ENCODE measurements at regions not wholly inside any gene's neighbourhood (a gene's known extent, or its start where the extent isn't known, plus 50 kb on each side); places are given as distances from the start of the nearest gene placed in this dataset.

- H3K9me3 ChIP-seq (ENCODE audit: control insufficient read depth in 3 of 3, low read length in 3 of 3): no peaks in the 10 kb centered on the region
- H3K27me3 ChIP-seq (ENCODE audit: control insufficient read depth in 3 of 3, insufficient read depth in 3 of 3, low read length in 3 of 3): peaks cover 7 to 78% (median 56%) of the 10 kb centered on the region in 3 donors
- no peak overlapping the region for H3K27ac ChIP-seq (ENCODE audit: low read depth, low read length)
- no peak overlapping the region for H3K9ac ChIP-seq (ENCODE audit: low read depth in 1 of 3, low read length in 3 of 3)
- H3K4me3 ChIP-seq (ENCODE audit: low read length in 3 of 3): no peak overlapping the region
- H3K36me3 ChIP-seq (ENCODE audit: control insufficient read depth in 3 of 3, insufficient read depth in 3 of 3, low read length in 3 of 3): no peaks in the 10 kb centered on the region
- no peaks in the 10 kb centered on the region for H3K4me1 ChIP-seq (ENCODE audit: control insufficient read depth in 3 of 3, insufficient read depth in 3 of 3, low read length in 3 of 3)
Observed at GRCh38 chr17:79457376-79457775, 153.5 kb downstream of the RBFOX3 start.

GRCh38 chr17:79455636-79456035 lies 155.2 kb downstream of the RBFOX3 start:
- H3K4me1 ChIP-seq (ENCODE audit: control insufficient read depth in 3 of 3, insufficient read depth in 3 of 3, low read length in 3 of 3): no peaks in the 10 kb centered on the region
- H3K9me3 ChIP-seq (ENCODE audit: control insufficient read depth in 3 of 3, low read length in 3 of 3): no peaks in the 10 kb centered on the region
- H3K27ac ChIP-seq (ENCODE audit: low read depth, low read length): no peak overlapping the region
- H3K9ac ChIP-seq (ENCODE audit: low read depth in 1 of 3, low read length in 3 of 3): no peak overlapping the region
- no peaks in the 10 kb centered on the region for H3K36me3 ChIP-seq (ENCODE audit: control insufficient read depth in 3 of 3, insufficient read depth in 3 of 3, low read length in 3 of 3)
- peaks cover 4 to 71% (median 53%) of the 10 kb centered on the region in 3 donors for H3K27me3 ChIP-seq (ENCODE audit: control insufficient read depth in 3 of 3, insufficient read depth in 3 of 3, low read length in 3 of 3)
- H3K4me3 ChIP-seq (ENCODE audit: low read length in 3 of 3): no peak overlapping the region

- H3K36me3 ChIP-seq (ENCODE audit: control insufficient read depth in 3 of 3, insufficient read depth in 3 of 3, low read length in 3 of 3): no peaks in the 10 kb centered on the region
- no peaks in the 10 kb centered on the region for H3K9me3 ChIP-seq (ENCODE audit: control insufficient read depth in 3 of 3, low read length in 3 of 3)
- no peaks in the 10 kb centered on the region for H3K4me1 ChIP-seq (ENCODE audit: control insufficient read depth in 3 of 3, insufficient read depth in 3 of 3, low read length in 3 of 3)
- H3K27me3 ChIP-seq (ENCODE audit: control insufficient read depth in 3 of 3, insufficient read depth in 3 of 3, low read length in 3 of 3): peaks cover 4 to 69% (median 51%) of the 10 kb centered on the region in 3 donors
- H3K4me3 ChIP-seq (ENCODE audit: low read length in 3 of 3): no peak overlapping the region
- no peak overlapping the region for H3K27ac ChIP-seq (ENCODE audit: low read depth, low read length)
- no peak overlapping the region for H3K9ac ChIP-seq (ENCODE audit: low read depth in 1 of 3, low read length in 3 of 3)
Observed at GRCh38 chr17:79454826-79455225, 156.0 kb downstream of the RBFOX3 start.

GRCh38 chr17:79453481-79453880 lies 157.4 kb downstream of the RBFOX3 start:
- H3K27me3 ChIP-seq (ENCODE audit: control insufficient read depth in 3 of 3, insufficient read depth in 3 of 3, low read length in 3 of 3): peaks cover 4 to 56% (median 41%) of the 10 kb centered on the region in 3 donors
- H3K9me3 ChIP-seq (ENCODE audit: control insufficient read depth in 3 of 3, low read length in 3 of 3): no peaks in the 10 kb centered on the region
- no peaks in the 10 kb centered on the region for H3K36me3 ChIP-seq (ENCODE audit: control insufficient read depth in 3 of 3, insufficient read depth in 3 of 3, low read length in 3 of 3)
- H3K27ac ChIP-seq (ENCODE audit: low read depth, low read length): no peak overlapping the region
- no peak overlapping the region for H3K9ac ChIP-seq (ENCODE audit: low read depth in 1 of 3, low read length in 3 of 3)
- H3K4me3 ChIP-seq (ENCODE audit: low read length in 3 of 3): no peak overlapping the region
- no peaks in the 10 kb centered on the region for H3K4me1 ChIP-seq (ENCODE audit: control insufficient read depth in 3 of 3, insufficient read depth in 3 of 3, low read length in 3 of 3)

- no peak overlapping the region for H3K9ac ChIP-seq (ENCODE audit: low read depth in 1 of 3, low read length in 3 of 3)
- H3K36me3 ChIP-seq (ENCODE audit: control insufficient read depth in 3 of 3, insufficient read depth in 3 of 3, low read length in 3 of 3): no peaks in the 10 kb centered on the region
- peaks cover 4 to 49% (median 46%) of the 10 kb centered on the region in 3 donors for H3K27me3 ChIP-seq (ENCODE audit: control insufficient read depth in 3 of 3, insufficient read depth in 3 of 3, low read length in 3 of 3)
- no peaks in the 10 kb centered on the region for H3K4me1 ChIP-seq (ENCODE audit: control insufficient read depth in 3 of 3, insufficient read depth in 3 of 3, low read length in 3 of 3)
- H3K4me3 ChIP-seq (ENCODE audit: low read length in 3 of 3): no peak overlapping the region
- H3K9me3 ChIP-seq (ENCODE audit: control insufficient read depth in 3 of 3, low read length in 3 of 3): no peaks in the 10 kb centered on the region
- H3K27ac ChIP-seq (ENCODE audit: low read depth, low read length): no peak overlapping the region
Observed at GRCh38 chr17:79452706-79453105, 158.1 kb downstream of the RBFOX3 start.

- peaks cover 12 to 44% (median 43%) of the 10 kb centered on the region in 3 donors for H3K27me3 ChIP-seq (ENCODE audit: control insufficient read depth in 3 of 3, insufficient read depth in 3 of 3, low read length in 3 of 3)
Observed at GRCh38 chr17:79451167-79451566, 159.7 kb downstream of the RBFOX3 start.

GRCh38 chr17:79446399-79447009 lies 164.3 kb downstream of the RBFOX3 start:
- no peak overlapping the region for H3K27ac ChIP-seq (ENCODE audit: low read depth, low read length)
- no peaks in the 10 kb centered on the region for H3K36me3 ChIP-seq (ENCODE audit: control insufficient read depth in 3 of 3, insufficient read depth in 3 of 3, low read length in 3 of 3)
- no peaks in the 10 kb centered on the region for H3K9me3 ChIP-seq (ENCODE audit: control insufficient read depth in 3 of 3, low read length in 3 of 3)
- no peak overlapping the region for H3K4me3 ChIP-seq (ENCODE audit: low read length in 3 of 3)
- H3K27me3 ChIP-seq (ENCODE audit: control insufficient read depth in 3 of 3, insufficient read depth in 3 of 3, low read length in 3 of 3): peaks cover 16 to 33% (median 26%) of the 10 kb centered on the region in 3 donors
- no peaks in the 10 kb centered on the region for H3K4me1 ChIP-seq (ENCODE audit: control insufficient read depth in 3 of 3, insufficient read depth in 3 of 3, low read length in 3 of 3)
- no peak overlapping the region for H3K9ac ChIP-seq (ENCODE audit: low read depth in 1 of 3, low read length in 3 of 3)

More at GRCh38 chr17:79451167-79451566, 159.7 kb downstream of the RBFOX3 start:
- Histone ChIP-seq H3K36me3 (ENCODE audit: control insufficient read depth in 3 of 3, insufficient read depth in 3 of 3, low read length in 3 of 3) (no peaks in the 10 kb centered on the region), H3K27ac (ENCODE audit: low read depth, low read length) (no peak overlapping the region), H3K9ac (ENCODE audit: low read depth in 1 of 3, low read length in 3 of 3) (no peak overlapping the region), H3K9me3 (ENCODE audit: control insufficient read depth in 3 of 3, low read length in 3 of 3) (no peaks in the 10 kb centered on the region), H3K4me3 (ENCODE audit: low read length in 3 of 3) (no peak overlapping the region), H3K4me1 (ENCODE audit: control insufficient read depth in 3 of 3, insufficient read depth in 3 of 3, low read length in 3 of 3) (no peaks in the 10 kb centered on the region)

- Histone ChIP-seq H3K4me1 (ENCODE audit: control insufficient read depth in 3 of 3, insufficient read depth in 3 of 3, low read length in 3 of 3) (no peaks in the 10 kb centered on the region), H3K36me3 (ENCODE audit: control insufficient read depth in 3 of 3, insufficient read depth in 3 of 3, low read length in 3 of 3) (no peaks in the 10 kb centered on the region), H3K9ac (ENCODE audit: low read depth in 1 of 3, low read length in 3 of 3) (no peak overlapping the region), H3K4me3 (ENCODE audit: low read length in 3 of 3) (no peak overlapping the region), H3K27me3 (ENCODE audit: control insufficient read depth in 3 of 3, insufficient read depth in 3 of 3, low read length in 3 of 3) (peaks cover 31 to 47% (median 47%) of the 10 kb centered on the region in 3 donors), H3K9me3 (ENCODE audit: control insufficient read depth in 3 of 3, low read length in 3 of 3) (no peaks in the 10 kb centered on the region), H3K27ac (ENCODE audit: low read depth, low read length) (no peak overlapping the region)
Observed at GRCh38 chr17:79444198-79444597, 166.7 kb downstream of the RBFOX3 start.

GRCh38 chr17:79443026-79443425 lies 167.8 kb downstream of the RBFOX3 start:
- H3K27ac ChIP-seq (ENCODE audit: low read depth, low read length): no peak overlapping the region
- H3K9ac ChIP-seq (ENCODE audit: low read depth in 1 of 3, low read length in 3 of 3): no peak overlapping the region
- H3K4me3 ChIP-seq (ENCODE audit: low read length in 3 of 3): no peak overlapping the region
- H3K36me3 ChIP-seq (ENCODE audit: control insufficient read depth in 3 of 3, insufficient read depth in 3 of 3, low read length in 3 of 3): no peaks in the 10 kb centered on the region
- no peaks in the 10 kb centered on the region for H3K4me1 ChIP-seq (ENCODE audit: control insufficient read depth in 3 of 3, insufficient read depth in 3 of 3, low read length in 3 of 3)
- H3K9me3 ChIP-seq (ENCODE audit: control insufficient read depth in 3 of 3, low read length in 3 of 3): no peaks in the 10 kb centered on the region
- peaks cover 41 to 58% (median 56%) of the 10 kb centered on the region in 3 donors for H3K27me3 ChIP-seq (ENCODE audit: control insufficient read depth in 3 of 3, insufficient read depth in 3 of 3, low read length in 3 of 3)

- H3K36me3 ChIP-seq (ENCODE audit: control insufficient read depth in 3 of 3, insufficient read depth in 3 of 3, low read length in 3 of 3): no peaks in the 10 kb centered on the region
- peaks cover 43 to 67% (median 52%) of the 10 kb centered on the region in 3 donors for H3K27me3 ChIP-seq (ENCODE audit: control insufficient read depth in 3 of 3, insufficient read depth in 3 of 3, low read length in 3 of 3)
- H3K4me1 ChIP-seq (ENCODE audit: control insufficient read depth in 3 of 3, insufficient read depth in 3 of 3, low read length in 3 of 3): no peaks in the 10 kb centered on the region
- no peak overlapping the region for H3K9ac ChIP-seq (ENCODE audit: low read depth in 1 of 3, low read length in 3 of 3)
- H3K4me3 ChIP-seq (ENCODE audit: low read length in 3 of 3): no peak overlapping the region
- H3K27ac ChIP-seq (ENCODE audit: low read depth, low read length): no peak overlapping the region
- H3K9me3 ChIP-seq (ENCODE audit: control insufficient read depth in 3 of 3, low read length in 3 of 3): no peaks in the 10 kb centered on the region
Observed at GRCh38 chr17:79441356-79442160, 169.3 kb downstream of the RBFOX3 start.

All from skeletal muscle tissue (tissue), 3 donors.